ENCODE measurements at regions not wholly inside any gene's neighbourhood (a gene's known extent, or its start where the extent isn't known, plus 50 kb on each side); places are given as distances from the start of the nearest gene placed in this dataset.
"Not testable (repeated sequence)": the region's sequence is repeated elsewhere in the genome, so short reads cannot be mapped to it uniquely, and the experiment has no call there.

GRCh38 chr14:87240319-87240718 lies 752.7 kb downstream of the GALC start:
- TF ChIP-seq CTCF (conservative IDR thresholded peaks at IDR 0.05; ENCODE audit: low read depth, low read length); EZH2 (IDR thresholded peaks at IDR 0.05; ENCODE audit: borderline replicate concordance, low read depth, low read length, poor library complexity, severe bottlenecking): not testable (repeated sequence)
